Prostate gland (tissue), 2 donors: ENCODE measurements at regions not wholly inside any gene's neighbourhood (a gene's known extent, or its start where the extent isn't known, plus 50 kb on each side); places are given as distances from the start of the nearest gene placed in this dataset.

Source experiments
- DNase-seq: peaks from one replicate; pipeline ENCODE4 v3.0.0-alpha.2; 2019; ENCODE audit warnings: low spot score
- H3K27ac ChIP-seq, 2 donors: fragments of 200-600 bp; sonication (generic); 2 replicates each; pipeline ENCODE4 v1.5.1; 2017 to 2019
- H3K27me3 ChIP-seq: fragments of 200-600 bp; sonication (generic); replicated peaks from 2 replicates; pipeline ENCODE4 v1.5.1; 2019; ENCODE audit not compliant: insufficient read depth
- H3K36me3 ChIP-seq, 2 donors: fragments of 200-600 bp; sonication (generic); 1 replicate in 1 of 2; 2 replicates in 1 of 2; pipeline versions ENCODE4 v1.5.1 to v1.8.1; 2017 to 2019
- H3K4me1 ChIP-seq: fragments of 200-600 bp; sonication (generic); replicated peaks from 2 replicates; pipeline ENCODE4 v1.5.1; 2019
- H3K4me3 ChIP-seq, 2 donors: fragments of 200-600 bp; sonication (generic); 2 replicates each; pipeline ENCODE4 v1.5.1; 2017 to 2019
- H3K9me3 ChIP-seq: fragments of 200-600 bp; sonication (generic); 2 replicates; pipeline ENCODE4 v1.5.1; 2017
- POLR2A ChIP-seq: fragments of 450-650 bp; IDR thresholded peaks from one replicate; pipeline ENCODE4 v1.6.1; 2016; ENCODE audit warnings: antibody characterized with exemption, mild to moderate bottlenecking
- POLR2AphosphoS5 ChIP-seq: sonication (generic); formaldehyde crosslinking; IDR thresholded peaks from one replicate; pipeline ENCODE4 v1.6.1; 2017; ENCODE audit warnings: antibody characterized with exemption
- WGBS: methylation state at CpG from one replicate; pipeline ENCODE4 v1.1.5; 2018; 5-methylcytosine and 5-hydroxymethylcytosine counted together
- intact Hi-C: fragments of 100-400 bp; cut with DNase I; formaldehyde crosslinking; loops from one replicate; pipeline ENCODE4 v1.14.2; 2022
- TF ChIP-seq, protein P1 (sequence below), 4 experiments: fragments of 200-600 bp in 2 of 4; fragments of 450-650 bp in 2 of 4; sonication (generic) in 2 of 4; IDR thresholded peaks; 1 replicate in 3 of 4; 2 replicates in 1 of 4; pipeline ENCODE4 v1.5.1; 2016 to 2019; ENCODE audit warnings: antibody characterized with exemption in 4 of 4, mild to moderate bottlenecking in 2 of 4, moderate library complexity in 2 of 4

DNA sequence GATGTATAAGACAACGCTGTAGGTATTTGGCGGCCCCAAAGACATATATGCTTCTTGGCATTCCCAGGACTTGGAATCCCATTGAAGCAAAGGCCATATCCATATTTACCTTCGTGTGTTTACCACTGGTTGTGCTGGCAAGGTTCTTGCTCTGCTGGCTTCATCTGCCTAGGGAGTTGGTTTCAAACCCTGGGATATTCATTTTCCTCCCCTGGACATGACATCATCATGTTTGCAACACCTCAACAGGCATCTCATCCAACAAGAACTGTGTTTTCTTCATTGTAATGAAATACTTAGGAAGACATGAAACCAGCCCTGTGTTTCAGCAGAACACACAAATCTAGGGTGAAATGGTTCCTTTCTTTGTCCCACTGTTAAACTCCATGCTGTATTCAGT lies 77.9 kb upstream of the PHLPP1 start:
- Histone ChIP-seq H3K27ac (no peak overlapping the region), H3K4me3 (no peak overlapping the region), H3K27me3 (no peaks in the 10 kb centered on the region), H3K36me3 (no peaks in the 10 kb centered on the region), H3K4me1 (no peaks in the 10 kb centered on the region), H3K9me3 (no peaks in the 10 kb centered on the region)
- intact Hi-C loops, result no loop called here
- DNase-seq, result no peak
- 86% methylated on average over 3 of the region's 3 CpGs for WGBS
- TF ChIP-seq POLR2AphosphoS5, result no peak
- no peak for TF ChIP-seq POLR2A
- TF ChIP-seq, protein P1, sequence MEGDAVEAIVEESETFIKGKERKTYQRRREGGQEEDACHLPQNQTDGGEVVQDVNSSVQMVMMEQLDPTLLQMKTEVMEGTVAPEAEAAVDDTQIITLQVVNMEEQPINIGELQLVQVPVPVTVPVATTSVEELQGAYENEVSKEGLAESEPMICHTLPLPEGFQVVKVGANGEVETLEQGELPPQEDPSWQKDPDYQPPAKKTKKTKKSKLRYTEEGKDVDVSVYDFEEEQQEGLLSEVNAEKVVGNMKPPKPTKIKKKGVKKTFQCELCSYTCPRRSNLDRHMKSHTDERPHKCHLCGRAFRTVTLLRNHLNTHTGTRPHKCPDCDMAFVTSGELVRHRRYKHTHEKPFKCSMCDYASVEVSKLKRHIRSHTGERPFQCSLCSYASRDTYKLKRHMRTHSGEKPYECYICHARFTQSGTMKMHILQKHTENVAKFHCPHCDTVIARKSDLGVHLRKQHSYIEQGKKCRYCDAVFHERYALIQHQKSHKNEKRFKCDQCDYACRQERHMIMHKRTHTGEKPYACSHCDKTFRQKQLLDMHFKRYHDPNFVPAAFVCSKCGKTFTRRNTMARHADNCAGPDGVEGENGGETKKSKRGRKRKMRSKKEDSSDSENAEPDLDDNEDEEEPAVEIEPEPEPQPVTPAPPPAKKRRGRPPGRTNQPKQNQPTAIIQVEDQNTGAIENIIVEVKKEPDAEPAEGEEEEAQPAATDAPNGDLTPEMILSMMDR (IDR thresholded peaks at IDR 0.05), result no peak

DNA sequence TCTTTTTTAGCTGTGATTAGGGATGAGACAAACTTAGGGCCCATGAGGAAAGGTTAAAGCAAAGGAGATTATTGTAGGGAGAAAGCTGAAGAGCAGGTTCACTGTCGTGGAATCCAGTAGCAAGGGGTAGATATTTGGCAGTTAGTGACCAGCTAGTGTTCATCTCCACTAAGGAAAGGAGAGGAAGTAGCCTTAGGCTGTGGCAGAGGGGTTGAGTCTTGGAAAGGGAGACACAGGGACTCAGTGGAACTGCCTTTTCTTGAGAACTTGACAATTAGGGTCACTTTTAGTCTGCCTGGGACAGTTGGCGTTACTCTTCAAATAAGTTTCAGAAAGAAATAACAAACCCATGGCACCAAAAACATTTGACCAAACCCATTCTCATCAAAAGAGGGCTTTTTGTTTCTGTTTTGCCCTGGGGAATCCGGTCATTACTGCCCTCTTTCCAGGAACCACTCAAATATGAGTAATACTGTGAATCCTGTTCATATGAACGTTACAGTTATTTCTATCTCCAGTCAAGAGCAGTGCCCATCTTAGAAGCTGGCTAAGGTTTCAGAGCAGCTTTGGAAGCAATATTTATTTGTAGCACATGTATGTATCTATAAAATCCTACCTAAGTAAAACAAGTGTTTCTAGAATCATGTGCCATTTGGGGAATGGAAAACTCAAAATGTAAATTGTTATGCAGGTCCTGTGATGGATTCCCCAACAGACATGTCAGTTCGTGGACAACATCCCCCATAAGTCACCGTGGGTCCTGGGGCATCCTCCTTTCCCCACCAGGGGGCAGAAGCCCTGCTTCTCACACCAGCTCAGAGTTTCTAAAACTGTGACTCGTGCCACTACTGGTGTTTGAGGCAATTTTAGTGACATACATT lies 77.3 kb upstream of the PHLPP1 start:
- Histone ChIP-seq H3K9me3 (no peaks in the 10 kb centered on the region), H3K4me3 (no peak overlapping the region), H3K4me1 (no peaks in the 10 kb centered on the region), H3K36me3 (no peaks in the 10 kb centered on the region), H3K27ac (no peak overlapping the region), H3K27me3 (no peaks in the 10 kb centered on the region)
- no peak for TF ChIP-seq POLR2AphosphoS5
- TF ChIP-seq, protein P1 (IDR thresholded peaks at IDR 0.05), result peak in 3 of 4 experiments; percentile 11 to 24 (median 22)
- intact Hi-C loops, result no loop called here
- WGBS, result 73% methylated on average over 7 of the region's 7 CpGs
- DNase-seq, result no peak

DNA sequence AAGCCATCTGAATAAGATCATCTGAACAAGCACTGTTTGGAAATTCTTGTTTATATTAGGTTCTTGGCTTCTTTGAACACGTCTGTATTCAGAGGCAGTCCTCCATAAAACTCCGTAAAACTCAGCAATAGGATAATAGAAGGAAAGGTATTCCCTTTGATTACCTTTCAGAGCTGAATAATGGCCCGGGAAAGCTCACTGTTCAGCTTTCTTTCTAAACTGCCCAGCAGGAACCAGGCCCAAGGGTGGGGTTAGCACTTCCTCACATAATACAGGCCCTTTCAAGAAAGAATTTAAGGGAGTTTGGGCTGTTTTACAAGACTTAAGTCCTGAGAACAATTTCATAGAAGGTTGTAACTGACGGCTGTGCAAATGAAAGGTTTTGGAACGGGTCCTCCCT lies 72.2 kb upstream of the PHLPP1 start:
- TF ChIP-seq POLR2A (no peak), POLR2AphosphoS5 (no peak)
- TF ChIP-seq, protein P1 (IDR thresholded peaks at IDR 0.05), result no peak
- DNase-seq, result no peak
- H3K27ac ChIP-seq, result no peak overlapping the region
- H3K9me3 ChIP-seq, result no peaks in the 10 kb centered on the region
- intact Hi-C loops, result no loop called here
- no peak overlapping the region for H3K4me3 ChIP-seq
- no peaks in the 10 kb centered on the region for H3K36me3 ChIP-seq
- 14% methylated on average over 5 of the region's 5 CpGs for WGBS
- no peaks in the 10 kb centered on the region for H3K27me3 ChIP-seq
- H3K4me1 ChIP-seq, result no peaks in the 10 kb centered on the region

DNA sequence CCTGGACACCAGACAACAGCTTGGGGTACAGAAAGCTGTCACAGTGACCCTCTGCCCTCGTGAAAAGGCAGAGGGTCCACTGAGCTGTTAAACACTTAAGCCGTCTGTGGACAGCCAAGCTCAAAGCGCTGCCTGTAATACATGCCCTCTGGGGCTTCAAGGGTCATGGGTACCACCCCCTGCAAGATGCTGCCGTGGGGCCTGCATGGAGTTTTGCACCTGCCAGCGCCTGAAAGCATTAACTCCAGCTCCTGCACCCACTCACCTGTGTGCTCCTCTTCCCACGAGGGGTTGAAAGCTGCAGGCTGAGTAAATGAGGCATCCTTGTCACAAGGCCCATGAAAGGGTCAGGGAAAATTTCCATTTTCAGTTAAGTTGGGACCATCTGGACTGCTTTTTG lies 70.6 kb upstream of the PHLPP1 start:
- H3K4me1 ChIP-seq, result no peaks in the 10 kb centered on the region
- WGBS, result 93% methylated on average over 6 of the region's 6 CpGs
- H3K36me3 ChIP-seq, result no peaks in the 10 kb centered on the region
- no peak overlapping the region for H3K4me3 ChIP-seq
- no peak overlapping the region for H3K27ac ChIP-seq
- TF ChIP-seq POLR2A (no peak), POLR2AphosphoS5 (no peak)
- TF ChIP-seq, protein P1 (IDR thresholded peaks at IDR 0.05), result no peak
- no peak for DNase-seq
- intact Hi-C loops, result no loop called here
- H3K9me3 ChIP-seq, result no peaks in the 10 kb centered on the region
- H3K27me3 ChIP-seq, result no peaks in the 10 kb centered on the region

DNA sequence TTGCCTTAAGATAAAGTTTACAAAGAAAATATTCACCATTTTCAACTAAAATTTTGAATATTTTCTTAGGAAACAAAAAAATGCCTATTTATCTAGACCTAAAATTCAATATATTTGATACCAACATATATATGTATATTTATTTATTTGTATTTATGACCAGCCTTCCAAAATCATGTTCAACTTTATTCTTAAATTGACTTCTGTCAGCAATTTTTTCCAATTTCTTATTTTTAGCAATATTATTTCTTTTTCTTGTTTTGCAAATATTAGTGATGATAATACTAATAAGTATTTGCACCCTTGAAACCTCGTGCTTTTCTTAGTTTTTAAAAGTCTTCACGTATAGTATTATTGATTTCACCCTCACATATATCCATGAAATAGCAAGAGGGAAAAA lies 68.2 kb upstream of the PHLPP1 start:
- Histone ChIP-seq H3K4me1 (no peaks in the 10 kb centered on the region), H3K36me3 (no peaks in the 10 kb centered on the region), H3K27me3 (no peaks in the 10 kb centered on the region), H3K27ac (no peak overlapping the region), H3K9me3 (no peaks in the 10 kb centered on the region), H3K4me3 (no peak overlapping the region)
- DNase-seq, result no peak
- intact Hi-C loops, result no loop called here
- WGBS, result 87% methylated on average over 2 of the region's 2 CpGs
- TF ChIP-seq, protein P1 (IDR thresholded peaks at IDR 0.05), result no peak
- TF ChIP-seq POLR2A (no peak), POLR2AphosphoS5 (no peak)
